Urinary bladder (tissue), 3 donors: ENCODE measurements at regions not wholly inside any gene's neighbourhood (a gene's known extent, or its start where the extent isn't known, plus 50 kb on each side); places are given as distances from the start of the nearest gene placed in this dataset.

Experiments used
- DNase-seq: peaks from one replicate; pipeline ENCODE4 v3.0.0-alpha.2; 2015; ENCODE audit errors: extremely low spot score
- H3K27ac ChIP-seq: one replicate; pipeline ENCODE4 v1.5.1; 2013; ENCODE audit warnings: low read depth, mild to moderate bottlenecking, moderate library complexity
- H3K36me3 ChIP-seq: one replicate; pipeline ENCODE4 v1.6.1; 2013; ENCODE audit warnings: mild to moderate bottlenecking, moderate library complexity; ENCODE audit not compliant: insufficient read depth
- H3K4me1 ChIP-seq: one replicate; pipeline ENCODE4 v1.6.1; 2013; ENCODE audit warnings: mild to moderate bottlenecking, moderate library complexity; ENCODE audit not compliant: insufficient read depth
- H3K4me3 ChIP-seq: one replicate; pipeline ENCODE4 v1.5.1; 2013; ENCODE audit warnings: low read depth, low read length
- WGBS: extraction: QIAGEN DNeasy Blood & Tissue Kit; methylation state at CpG from one replicate; pipeline ENCODE4 v1.1.7; 2013; 5-methylcytosine and 5-hydroxymethylcytosine counted together
- donor health status: healthy with polysubstance abuse.
- donor health status: healthy.

GRCh38 chr5:6321078-6321477, 57.3 kb downstream of the MED10 start:
- no peaks in the 10 kb centered on the region for H3K4me1 ChIP-seq
- no peak overlapping the region for H3K4me3 ChIP-seq
- 51% methylated on average over 1 of the region's 1 CpG for WGBS
- H3K27ac ChIP-seq, result no peak overlapping the region
- no peaks in the 10 kb centered on the region for H3K36me3 ChIP-seq
- DNase-seq, result no peak

DNA sequence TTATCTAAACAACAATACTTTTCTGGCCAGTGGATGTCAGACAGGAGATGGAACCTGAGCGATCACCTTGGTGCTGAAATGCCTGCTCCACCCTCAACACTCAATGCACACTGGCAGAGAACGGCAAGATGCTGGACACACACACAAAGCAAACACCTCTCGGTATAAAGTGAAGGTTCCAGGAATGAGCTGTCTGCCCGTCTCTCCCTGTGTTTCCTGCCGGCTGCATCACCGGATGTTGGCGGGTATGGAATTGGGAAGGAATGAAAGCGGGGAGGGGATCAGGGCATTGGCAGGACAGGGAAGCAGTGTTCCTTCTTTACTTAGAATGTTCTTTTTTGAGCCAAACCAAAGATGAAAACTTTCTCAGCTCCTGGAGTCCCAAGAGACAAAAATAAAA, 59.2 kb downstream of the MED10 start:
- WGBS, result 86% methylated on average over 8 of the region's 8 CpGs

GRCh38 chr5:6317116-6317798, 61.1 kb downstream of the MED10 start:
- WGBS, result 65% methylated on average over 4 of the region's 4 CpGs
- no peak overlapping the region for H3K4me3 ChIP-seq
- H3K4me1 ChIP-seq, result no peaks in the 10 kb centered on the region
- no peaks in the 10 kb centered on the region for H3K36me3 ChIP-seq
- no peak overlapping the region for H3K27ac ChIP-seq
- no peak for DNase-seq

More for the DNA sequence above, 59.2 kb downstream of the MED10 start:
- no peak overlapping the region for H3K27ac ChIP-seq
- H3K4me1 ChIP-seq, result no peaks in the 10 kb centered on the region
- DNase-seq, result no peak
- H3K36me3 ChIP-seq, result no peaks in the 10 kb centered on the region
- H3K4me3 ChIP-seq, result no peak overlapping the region

DNA sequence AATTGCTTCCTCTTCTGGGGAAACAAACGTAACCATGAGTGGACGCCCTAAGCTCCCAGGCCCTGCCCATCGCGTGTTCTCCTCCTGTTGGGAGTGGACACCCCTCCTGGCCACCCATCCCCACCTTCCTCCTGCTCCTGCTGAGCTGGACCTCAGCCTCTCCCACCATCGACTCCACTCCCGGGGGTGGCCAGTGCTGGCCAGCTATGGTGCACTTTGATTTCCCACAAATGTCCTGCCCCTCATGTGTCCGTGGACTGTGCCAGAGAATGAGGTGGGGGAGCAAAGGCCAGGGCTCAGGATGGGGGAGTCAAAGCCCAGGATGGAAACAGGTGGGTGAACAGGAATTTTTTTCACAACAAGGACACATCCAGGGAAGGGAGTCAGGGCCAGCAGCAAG, 62.8 kb downstream of the MED10 start:
- no peaks in the 10 kb centered on the region for H3K36me3 ChIP-seq
- 75% methylated on average over 7 of the region's 7 CpGs for WGBS
- H3K27ac ChIP-seq, result no peak overlapping the region
- DNase-seq, result no peak
- no peaks in the 10 kb centered on the region for H3K4me1 ChIP-seq
- H3K4me3 ChIP-seq, result no peak overlapping the region

- no peak overlapping the region for H3K4me3 ChIP-seq
- H3K36me3 ChIP-seq, result no peaks in the 10 kb centered on the region
- H3K27ac ChIP-seq, result no peak overlapping the region
- DNase-seq, result no peak
- 73% methylated on average over 11 of the region's 11 CpGs for WGBS
- no peaks in the 10 kb centered on the region for H3K4me1 ChIP-seq
These were observed 66.5 kb downstream of the MED10 start for GRCh38 chr5:6311568-6312501.

GRCh38 chr5:6309949-6310348, 68.4 kb downstream of the MED10 start:
- Histone ChIP-seq H3K4me3 (no peak overlapping the region), H3K27ac (no peak overlapping the region), H3K36me3 (no peaks in the 10 kb centered on the region), H3K4me1 (no peaks in the 10 kb centered on the region)
- no peak for DNase-seq
- WGBS, result 45% methylated on average over 2 of the region's 2 CpGs

- Histone ChIP-seq H3K4me3 (no peak overlapping the region), H3K4me1 (no peaks in the 10 kb centered on the region), H3K27ac (no peak overlapping the region), H3K36me3 (no peaks in the 10 kb centered on the region)
- WGBS, result 83% methylated on average over 5 of the region's 5 CpGs
- DNase-seq, result no peak
These were observed 69.7 kb downstream of the MED10 start for GRCh38 chr5:6308683-6309082.

GRCh38 chr5:6307304-6307703, 71.0 kb downstream of the MED10 start:
- H3K36me3 ChIP-seq, result no peaks in the 10 kb centered on the region
- 73% methylated on average over 5 of the region's 5 CpGs for WGBS
- no peak overlapping the region for H3K27ac ChIP-seq
- no peaks in the 10 kb centered on the region for H3K4me1 ChIP-seq
- no peak for DNase-seq
- no peak overlapping the region for H3K4me3 ChIP-seq

DNA sequence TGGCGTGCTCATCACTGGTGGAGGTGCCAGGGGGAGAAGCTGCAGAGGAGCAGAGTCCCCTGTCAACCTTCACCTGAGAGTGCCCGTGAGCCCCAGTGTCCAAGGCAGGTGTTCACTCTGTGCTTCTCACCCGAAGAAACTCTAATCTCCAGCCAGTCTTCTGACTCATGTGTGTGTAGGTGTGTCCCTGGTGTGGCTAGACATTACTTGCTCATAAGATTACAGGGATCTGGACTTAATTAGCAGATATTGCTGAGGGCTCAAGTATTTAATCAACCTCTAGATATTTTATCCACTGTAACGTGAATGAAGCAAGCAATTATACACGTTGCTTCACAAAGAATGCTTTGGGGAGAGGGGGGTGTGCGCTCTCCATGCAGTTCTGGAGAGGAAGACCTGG, 72.5 kb downstream of the MED10 start:
- Histone ChIP-seq H3K27ac (no peak overlapping the region), H3K4me3 (no peak overlapping the region), H3K4me1 (no peaks in the 10 kb centered on the region), H3K36me3 (no peaks in the 10 kb centered on the region)
- WGBS, result 72% methylated on average over 6 of the region's 6 CpGs
- no peak for DNase-seq

DNA sequence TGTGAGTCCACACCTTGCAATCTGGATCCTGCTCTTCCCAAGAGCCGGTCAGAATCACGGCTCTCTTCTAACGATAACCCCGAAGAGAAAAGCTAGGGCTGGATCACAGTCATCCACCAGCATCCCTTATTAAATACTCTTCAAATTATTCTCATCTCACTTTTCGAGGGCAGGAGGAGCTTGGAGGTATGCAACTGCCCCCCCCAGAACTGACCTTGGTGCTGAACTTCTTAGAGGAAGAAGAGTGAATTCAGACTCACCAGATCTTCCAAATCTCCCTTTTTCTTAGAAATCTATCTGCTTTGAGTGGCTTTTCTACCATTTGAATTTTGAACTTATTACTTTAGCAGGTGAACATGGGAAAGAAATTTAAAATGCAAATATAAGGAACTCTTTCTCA, 75.7 kb downstream of the MED10 start:
- Histone ChIP-seq H3K36me3 (no peaks in the 10 kb centered on the region), H3K27ac (no peak overlapping the region), H3K4me3 (no peak overlapping the region), H3K4me1 (no peaks in the 10 kb centered on the region)
- no peak for DNase-seq
- 61% methylated on average over 5 of the region's 5 CpGs for WGBS

DNA sequence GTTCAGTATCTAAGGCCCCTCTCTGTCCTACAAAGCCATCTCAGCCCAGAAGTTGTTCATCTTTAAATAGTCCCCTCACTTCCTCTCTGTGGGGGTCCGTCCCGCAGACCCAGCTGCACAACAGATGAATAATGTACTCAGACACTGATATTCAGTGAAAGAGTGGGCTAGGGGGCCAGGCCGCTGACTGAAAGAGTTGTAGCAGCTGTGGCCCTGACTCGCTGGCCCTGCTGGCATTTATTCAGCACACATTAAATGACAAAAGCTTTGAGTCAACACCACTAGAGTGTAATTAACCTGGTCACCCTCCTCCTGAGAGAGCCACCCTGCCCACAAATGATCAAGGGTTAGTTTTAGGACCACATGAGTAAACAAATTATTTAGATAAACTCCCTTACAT, 76.3 kb downstream of the MED10 start:
- Histone ChIP-seq H3K4me1 (no peaks in the 10 kb centered on the region), H3K36me3 (no peaks in the 10 kb centered on the region), H3K4me3 (no peak overlapping the region), H3K27ac (no peak overlapping the region)
- WGBS, result 9% methylated on average over 4 of the region's 4 CpGs
- DNase-seq, result no peak

GRCh38 chr5:6296524-6296923, 81.8 kb downstream of the MED10 start:
- no peak for DNase-seq
- no peak overlapping the region for H3K27ac ChIP-seq
- no peaks in the 10 kb centered on the region for H3K4me1 ChIP-seq
- no peak overlapping the region for H3K4me3 ChIP-seq
- no peaks in the 10 kb centered on the region for H3K36me3 ChIP-seq
- WGBS, result 75% methylated on average over 8 of the region's 8 CpGs

- no peaks in the 10 kb centered on the region for H3K4me1 ChIP-seq
- no peaks in the 10 kb centered on the region for H3K36me3 ChIP-seq
- H3K27ac ChIP-seq, result no peak overlapping the region
- no peak overlapping the region for H3K4me3 ChIP-seq
- WGBS, result 14% methylated on average over 3 of the region's 3 CpGs
- DNase-seq, result no peak
These were observed 86.4 kb downstream of the MED10 start for GRCh38 chr5:6291961-6292360.

- WGBS, result 93% methylated on average over 3 of the region's 3 CpGs
- no peak for DNase-seq
- Histone ChIP-seq H3K4me3 (no peak overlapping the region), H3K36me3 (no peaks in the 10 kb centered on the region), H3K27ac (no peak overlapping the region), H3K4me1 (no peaks in the 10 kb centered on the region)
These were observed 89.1 kb downstream of the MED10 start for GRCh38 chr5:6289239-6289638.
